ENCODE measurements at regions not wholly inside any gene's neighbourhood (a gene's known extent, or its start where the extent isn't known, plus 50 kb on each side); places are given as distances from the start of the nearest gene placed in this dataset.

GRCh38 chr6:14454473-14454775 lies 336.9 kb downstream of the CD83 start:
- DNase-seq (ENCODE audit: low read depth, low spot score): no peak

GRCh38 chr6:14455427-14455826 lies 337.9 kb downstream of the CD83 start:
- no peak for DNase-seq (ENCODE audit: low read depth, low spot score)

GRCh38 chr6:14455876-14456648 lies 338.5 kb downstream of the CD83 start:
- DNase-seq (ENCODE audit: low read depth, low spot score): no peak

- no peak for DNase-seq (ENCODE audit: low read depth, low spot score)
Measured at GRCh38 chr6:14456941-14457340, 339.4 kb downstream of the CD83 start.

GRCh38 chr6:14458669-14459266 lies 341.2 kb downstream of the CD83 start:
- DNase-seq (ENCODE audit: low read depth, low spot score): no peak

GRCh38 chr6:14459315-14459714 lies 341.7 kb downstream of the CD83 start:
- DNase-seq (ENCODE audit: low read depth, low spot score): no peak

DNA sequence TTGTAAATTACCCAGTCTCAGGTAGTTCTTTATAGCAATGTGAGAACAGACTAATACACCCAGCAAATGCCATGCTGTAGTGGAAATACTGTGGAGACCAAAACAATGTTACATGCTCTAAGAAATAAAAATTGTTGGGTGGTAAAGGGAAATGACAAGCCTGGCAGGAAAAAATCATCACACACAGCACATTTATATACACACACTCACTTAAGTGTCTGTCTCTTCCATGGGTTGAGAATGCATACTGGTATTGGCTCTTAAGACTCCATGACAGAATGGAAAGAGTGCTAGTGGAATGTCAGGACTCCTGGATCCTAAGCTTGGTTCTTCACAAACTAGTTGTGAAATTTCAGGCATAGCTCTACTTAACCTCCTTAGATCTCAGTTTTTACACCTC lies 343.0 kb downstream of the CD83 start:
- DNase-seq (ENCODE audit: low read depth, low spot score): no peak

- DNase-seq (ENCODE audit: low read depth, low spot score): no peak
Measured at GRCh38 chr6:14462135-14462534, 344.6 kb downstream of the CD83 start.

DNA sequence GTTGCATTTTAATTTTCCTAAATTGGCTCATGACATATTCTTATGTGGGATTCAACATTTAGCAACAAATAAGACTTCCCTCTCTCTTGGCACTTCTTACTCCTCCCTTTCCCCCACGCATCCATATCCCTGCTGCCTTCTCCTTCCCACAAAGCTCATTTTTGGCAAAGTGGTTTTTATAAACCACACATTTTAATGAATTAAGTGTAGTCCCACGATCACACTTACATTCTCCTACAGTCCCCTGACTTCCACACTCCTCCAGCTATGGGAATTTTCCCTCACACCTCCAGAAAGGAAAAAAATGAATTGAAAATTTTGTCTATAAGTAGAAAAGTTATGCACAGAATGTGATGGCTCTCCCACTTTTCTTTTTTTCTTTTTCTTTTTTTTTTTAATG lies 345.0 kb downstream of the CD83 start:
- DNase-seq (ENCODE audit: low read depth, low spot score): no peak

GRCh38 chr6:14463110-14463509 lies 345.5 kb downstream of the CD83 start:
- no peak for DNase-seq (ENCODE audit: low read depth, low spot score)

DNA sequence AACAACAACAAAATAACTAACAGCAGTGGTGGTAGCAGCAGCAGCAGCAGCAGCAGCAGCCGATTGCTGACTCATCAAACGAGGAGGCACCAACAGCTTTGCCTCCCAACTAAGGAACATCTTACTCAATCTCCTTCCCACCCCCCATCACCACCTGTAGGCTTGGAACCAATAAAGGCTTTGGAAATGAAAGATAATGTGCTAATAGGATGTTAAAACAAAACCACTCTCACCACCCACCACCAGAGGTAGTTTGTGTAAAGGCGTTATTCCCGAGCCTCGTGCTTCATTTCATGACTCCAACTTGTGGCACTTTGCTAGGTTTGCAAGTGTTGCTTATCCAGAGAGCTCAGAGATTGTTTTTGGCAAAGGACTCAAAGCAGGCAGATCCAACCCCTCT lies 346.5 kb downstream of the CD83 start:
- DNase-seq (ENCODE audit: low read depth, low spot score): no peak

GRCh38 chr6:14464716-14465115 lies 347.1 kb downstream of the CD83 start:
- no peak for DNase-seq (ENCODE audit: low read depth, low spot score)

GRCh38 chr6:14466278-14466677 lies 348.7 kb downstream of the CD83 start:
- no peak for DNase-seq (ENCODE audit: low read depth, low spot score)

DNA sequence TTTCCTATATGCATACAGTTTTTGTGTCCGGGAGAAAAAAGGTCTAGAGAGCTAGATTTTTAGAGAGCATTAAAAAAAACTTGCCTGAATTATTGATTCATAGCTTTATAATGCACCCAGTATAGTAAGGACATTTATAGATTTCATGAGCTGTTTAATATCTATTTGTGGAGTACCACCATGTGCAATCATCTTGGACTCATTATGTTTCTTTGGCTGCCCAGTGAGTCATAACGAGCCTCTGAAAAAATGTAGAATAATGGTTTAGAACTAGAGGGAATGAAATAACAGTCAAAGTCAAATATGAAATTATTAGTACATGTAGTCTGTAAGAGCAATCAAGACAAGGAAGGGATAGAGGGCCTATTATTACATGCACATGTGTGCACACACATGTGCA lies 350.0 kb downstream of the CD83 start:
- no peak for DNase-seq (ENCODE audit: low read depth, low spot score)

DNA sequence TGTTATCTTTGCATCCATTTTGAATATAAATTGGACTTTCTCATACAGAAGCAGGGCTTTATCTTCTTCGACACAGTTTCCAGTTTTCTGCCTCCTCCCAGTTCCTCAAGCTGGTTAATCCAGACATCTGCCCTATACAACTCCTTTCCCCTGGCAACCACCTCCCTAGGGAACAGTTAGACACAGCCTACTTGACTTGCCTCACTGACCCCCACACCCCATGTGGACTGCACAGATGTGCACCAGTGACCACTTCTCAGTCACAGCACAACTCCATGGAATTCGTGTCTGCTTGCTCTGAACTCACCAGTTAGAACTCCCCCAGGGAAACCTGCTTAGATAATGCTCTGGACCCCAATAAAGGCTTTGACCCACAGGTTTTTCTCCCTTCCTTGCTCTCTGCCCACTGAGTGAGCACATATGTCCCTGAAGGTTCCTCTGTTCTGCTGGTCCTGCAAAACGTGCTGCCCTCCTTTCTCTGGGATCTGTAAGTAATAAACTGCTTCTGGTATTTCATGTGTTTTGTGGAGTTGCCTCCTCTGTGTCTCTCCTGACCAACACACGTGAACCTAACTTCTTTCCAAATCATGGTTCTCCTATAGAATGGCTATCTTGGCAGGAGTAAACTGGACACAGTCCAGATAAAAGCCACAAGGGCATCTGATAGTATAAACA lies 351.2 kb downstream of the CD83 start:
- DNase-seq (ENCODE audit: low read depth, low spot score): no peak

DNA sequence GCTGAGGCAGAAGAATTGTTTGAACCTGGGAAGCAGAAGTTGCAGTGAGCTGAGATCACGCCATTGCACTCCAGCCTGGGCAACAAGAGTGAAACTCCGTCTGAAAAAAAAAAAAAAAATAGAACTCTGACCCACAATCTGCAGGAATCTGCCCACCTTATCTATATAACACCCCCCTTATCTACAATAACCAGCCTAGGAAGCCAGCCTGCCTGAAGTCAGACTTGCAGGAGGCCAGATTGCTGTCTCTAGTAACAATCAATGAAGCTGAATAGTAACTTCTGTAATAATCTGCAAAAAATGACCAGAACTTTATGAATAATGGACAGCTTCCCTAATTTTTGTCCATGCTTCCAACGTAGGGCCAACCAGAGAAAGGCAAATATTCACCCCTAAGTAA lies 352.5 kb downstream of the CD83 start:
- no peak for DNase-seq (ENCODE audit: low read depth, low spot score)

GRCh38 chr6:14470671-14471070 lies 353.1 kb downstream of the CD83 start:
- DNase-seq (ENCODE audit: low read depth, low spot score): no peak

DNA sequence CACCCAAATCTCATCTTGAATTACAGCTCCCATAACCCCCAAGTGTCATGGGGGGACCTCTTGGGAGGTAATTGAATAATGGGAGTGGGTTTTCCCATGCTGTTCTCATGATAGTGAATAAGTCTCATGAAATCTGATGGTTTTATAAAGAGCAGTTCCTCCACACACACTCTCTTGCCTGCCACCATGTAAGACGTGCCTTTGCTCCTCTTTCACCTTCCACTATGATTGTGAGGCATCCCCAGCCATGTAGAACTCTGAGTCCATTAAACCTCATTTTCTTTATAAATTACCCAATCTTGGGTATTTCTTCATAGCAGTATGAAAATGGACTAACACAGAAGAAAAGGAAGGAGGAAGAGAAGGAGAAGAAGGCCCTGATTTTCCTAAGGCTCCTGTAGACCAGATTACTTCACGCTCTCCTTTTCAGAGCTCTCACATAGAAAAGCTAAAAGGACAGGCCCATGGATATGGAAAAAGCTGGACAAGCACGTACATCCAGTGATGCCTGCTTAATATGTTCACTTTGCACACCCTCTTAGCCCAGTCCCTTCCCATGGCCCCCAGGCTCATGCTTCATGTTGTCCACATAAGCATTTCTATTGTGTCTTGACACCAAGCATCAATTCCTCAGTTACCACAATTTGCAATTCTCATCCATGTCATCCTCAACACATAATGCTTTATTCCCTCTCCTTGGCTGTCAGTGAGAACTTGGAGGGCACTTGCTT lies 354.8 kb downstream of the CD83 start:
- DNase-seq (ENCODE audit: low read depth, low spot score): no peak

DNA sequence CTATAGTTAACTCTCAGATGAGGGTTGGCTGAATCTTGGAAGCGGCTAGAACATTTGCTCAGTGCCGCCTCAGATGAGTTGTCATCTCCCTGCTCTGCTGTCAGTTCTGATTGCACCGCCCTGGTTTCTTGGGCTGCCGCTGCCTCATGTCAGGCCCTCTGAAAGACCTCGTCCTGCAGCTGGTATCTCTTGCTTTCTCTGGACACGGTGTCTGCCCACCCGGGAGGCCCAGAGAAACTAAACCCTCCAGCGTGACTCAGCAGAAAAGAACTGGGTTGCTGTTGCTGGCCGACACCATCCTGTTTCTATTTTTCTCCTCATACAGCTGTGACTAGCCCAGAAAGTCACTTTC lies 355.4 kb downstream of the CD83 start:
- DNase-seq (ENCODE audit: low read depth, low spot score): no peak

GRCh38 chr6:14474816-14475215 lies 357.2 kb downstream of the CD83 start:
- DNase-seq (ENCODE audit: low read depth, low spot score): no peak

DNA sequence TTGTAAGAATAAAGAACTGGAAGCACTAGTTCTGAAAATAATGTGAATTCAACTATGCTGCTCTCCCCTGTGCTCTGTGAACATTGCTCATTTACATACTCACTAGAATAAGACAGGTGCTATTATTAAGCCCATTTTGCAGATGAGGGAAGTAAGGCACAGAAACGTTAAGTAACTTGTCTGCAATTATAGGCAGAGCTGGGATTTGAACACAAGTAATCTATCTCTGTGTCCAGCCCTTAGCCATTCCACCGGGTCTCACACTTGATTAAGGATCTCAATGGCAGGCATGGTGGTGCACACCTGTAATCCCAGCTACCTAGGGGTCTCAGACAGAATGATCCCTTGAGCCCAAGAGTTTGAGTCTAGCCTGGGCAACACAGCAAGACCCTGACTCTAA lies 357.7 kb downstream of the CD83 start:
- no peak for DNase-seq (ENCODE audit: low read depth, low spot score)

- no peak for DNase-seq (ENCODE audit: low read depth, low spot score)
Measured at GRCh38 chr6:14476793-14477531, 359.4 kb downstream of the CD83 start.
